Type B pancreatic cell (in vitro differentiated cells): ENCODE measurements at regions not wholly inside any gene's neighbourhood (a gene's known extent, or its start where the extent isn't known, plus 50 kb on each side); places are given as distances from the start of the nearest gene placed in this dataset.

ENCODE experiments used
- DNase-seq: peaks from one replicate; pipeline ENCODE4 v3.0.0; 2021; ENCODE audit warnings: mixed read lengths; ENCODE audit not compliant: unreplicated experiment; ENCODE audit errors: extremely low spot score
- H3K27ac Mint-ChIP-seq: 2 replicates; pipeline ENCODE4 v1.8.0; 2021; ENCODE audit warnings: mild to moderate bottlenecking, mixed read lengths
- H3K27me3 Mint-ChIP-seq: 2 replicates; pipeline ENCODE4 v1.8.0; 2021; ENCODE audit warnings: mixed read lengths
- H3K36me3 Mint-ChIP-seq: 2 replicates; pipeline ENCODE4 v1.8.0; 2021; ENCODE audit warnings: mixed read lengths
- H3K4me1 Mint-ChIP-seq: one replicate; pipeline ENCODE4 v1.8.0; 2021; ENCODE audit warnings: mixed read lengths; ENCODE audit not compliant: unreplicated experiment
- H3K4me3 Mint-ChIP-seq: 2 replicates; pipeline ENCODE4 v1.8.0; 2021; ENCODE audit warnings: mild to moderate bottlenecking, mixed read lengths
- H3K9me3 Mint-ChIP-seq: 2 replicates; pipeline ENCODE4 v1.8.0; 2021; ENCODE audit warnings: mixed read lengths
- CTCF ChIP-seq: fragments of 200-600 bp; sonication (generic); conservative IDR thresholded peaks from 2 replicates; pipeline ENCODE4 v1.5.0; 2021; ENCODE audit warnings: antibody characterized with exemption, mild to moderate bottlenecking

GRCh38 chr1:193433599-193433998 is 247.2 kb upstream of the B3GALT2 start:
- H3K4me1 Mint-ChIP-seq = no peaks in the 10 kb centered on the region
- TF ChIP-seq CTCF = no peak
- no peaks in the 10 kb centered on the region for H3K27me3 Mint-ChIP-seq
- no peak overlapping the region for H3K4me3 Mint-ChIP-seq
- DNase-seq = no peak
- peaks cover 9% of the 10 kb centered on the region for H3K9me3 Mint-ChIP-seq
- H3K27ac Mint-ChIP-seq = no peak overlapping the region
- H3K36me3 Mint-ChIP-seq = peaks cover 8% of the 10 kb centered on the region

GRCh38 chr1:193432979-193433587 is 246.7 kb upstream of the B3GALT2 start:
- Mint-ChIP-seq H3K27ac (no peak overlapping the region), H3K4me3 (no peak overlapping the region), H3K27me3 (no peaks in the 10 kb centered on the region)

GRCh38 chr1:193431265-193431977 is 245.0 kb upstream of the B3GALT2 start:
- Mint-ChIP-seq H3K4me3 (no peak overlapping the region), H3K27ac (no peak overlapping the region), H3K9me3 (peaks cover 9% of the 10 kb centered on the region), H3K36me3 (peaks cover 8% of the 10 kb centered on the region), H3K4me1 (no peaks in the 10 kb centered on the region), H3K27me3 (no peaks in the 10 kb centered on the region)
- DNase-seq = no peak
- no peak for TF ChIP-seq CTCF

More at GRCh38 chr1:193432979-193433587, 246.7 kb upstream of the B3GALT2 start:
- no peak for DNase-seq
- H3K9me3 Mint-ChIP-seq = peaks cover 9% of the 10 kb centered on the region
- H3K36me3 Mint-ChIP-seq = peaks cover 8% of the 10 kb centered on the region
- no peaks in the 10 kb centered on the region for H3K4me1 Mint-ChIP-seq
- no peak for TF ChIP-seq CTCF

GRCh38 chr1:193427524-193427923 is 241.1 kb upstream of the B3GALT2 start:
- Mint-ChIP-seq H3K4me3 (no peak overlapping the region), H3K9me3 (no peaks in the 10 kb centered on the region), H3K36me3 (no peaks in the 10 kb centered on the region), H3K27me3 (no peaks in the 10 kb centered on the region), H3K27ac (no peak overlapping the region), H3K4me1 (no peaks in the 10 kb centered on the region)
- no peak for DNase-seq
- TF ChIP-seq CTCF = no peak

- Mint-ChIP-seq H3K36me3 (no peaks in the 10 kb centered on the region), H3K4me1 (no peaks in the 10 kb centered on the region), H3K27ac (no peak overlapping the region), H3K9me3 (no peaks in the 10 kb centered on the region), H3K27me3 (no peaks in the 10 kb centered on the region), H3K4me3 (no peak overlapping the region)
- DNase-seq = no peak
- TF ChIP-seq CTCF = no peak
Measured at GRCh38 chr1:193426061-193426460, 239.6 kb upstream of the B3GALT2 start.
